GM18511 (cell line): ENCODE measurements at regions not wholly inside any gene's neighbourhood (a gene's known extent, or its start where the extent isn't known, plus 50 kb on each side); places are given as distances from the start of the nearest gene placed in this dataset.
A peak's percentile ranks its signal among the peaks of the same experiment; 100 is the strongest.

Experiments
- ATAC-seq: cut with Tn5 transposase; IDR thresholded peaks from one replicate; pipeline ENCODE4 v1.9.1; 2021; ENCODE audit warnings: mild to moderate bottlenecking, moderate library complexity; ENCODE audit not compliant: unreplicated experiment

DNA sequence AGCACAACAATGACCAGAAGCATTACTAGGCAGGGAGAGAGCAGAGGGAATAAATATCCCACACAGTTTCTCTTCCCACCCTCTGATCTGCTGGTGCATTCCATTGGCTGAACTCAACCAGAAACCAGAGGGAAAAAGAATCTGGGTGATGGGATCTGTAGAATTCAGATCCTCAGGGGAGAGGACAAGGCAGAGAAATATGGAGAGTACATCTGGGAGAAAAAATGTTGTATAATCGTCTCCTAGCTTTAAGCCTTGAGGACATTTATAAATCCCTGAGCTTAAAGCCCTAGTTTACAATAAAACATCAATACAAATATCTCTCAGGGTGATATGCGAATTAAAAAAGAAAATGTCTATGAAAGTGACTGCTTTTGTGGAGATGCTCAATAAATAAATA is 368.1 kb upstream of the MAD2L1 start:
- no peak for ATAC-seq

DNA sequence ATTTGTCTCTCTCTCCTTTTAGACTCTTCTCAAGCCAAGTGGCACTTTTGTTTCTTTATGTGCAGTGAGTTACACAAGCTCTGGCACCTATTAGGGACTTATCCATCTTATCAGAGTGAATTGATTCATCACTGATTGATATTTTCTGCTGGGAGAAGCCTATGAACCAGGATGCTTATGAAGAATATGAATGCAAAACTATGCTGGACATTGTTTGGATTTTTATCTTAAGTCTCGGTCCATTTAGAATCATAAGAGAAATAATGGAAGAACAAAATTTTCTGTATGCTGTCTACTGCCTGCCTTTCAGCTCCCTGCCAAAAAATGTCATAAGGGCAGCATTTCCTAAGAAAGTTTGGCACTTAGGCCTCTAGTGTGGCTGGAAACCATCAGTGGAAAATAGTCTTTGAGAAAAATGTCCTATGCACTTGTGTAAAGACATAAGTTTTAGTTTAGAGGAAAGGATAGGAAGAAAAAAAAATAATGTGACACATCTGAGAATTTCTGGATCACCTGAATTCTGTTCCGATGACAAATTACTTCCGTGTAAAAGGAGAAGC is 365.7 kb upstream of the MAD2L1 start:
- no peak for ATAC-seq

DNA sequence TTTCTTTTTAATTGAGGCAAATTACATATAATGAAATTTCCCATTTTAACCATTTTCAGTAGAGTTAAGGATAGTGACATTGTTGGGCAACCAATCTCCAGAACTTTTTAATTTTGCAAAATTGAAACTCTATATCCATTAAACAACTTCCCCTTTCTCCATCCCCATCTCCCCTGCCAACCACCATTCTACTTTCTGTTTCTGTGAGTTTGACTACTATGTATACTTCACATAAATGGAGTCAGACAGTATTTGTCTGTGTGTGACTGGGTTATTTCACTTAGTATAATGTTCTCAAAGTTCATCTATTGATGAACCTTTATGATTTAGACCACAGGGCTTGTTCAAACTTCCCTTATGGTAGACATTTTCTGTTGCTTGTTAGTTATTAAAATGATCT is 364.5 kb upstream of the MAD2L1 start:
- ATAC-seq = no peak

DNA sequence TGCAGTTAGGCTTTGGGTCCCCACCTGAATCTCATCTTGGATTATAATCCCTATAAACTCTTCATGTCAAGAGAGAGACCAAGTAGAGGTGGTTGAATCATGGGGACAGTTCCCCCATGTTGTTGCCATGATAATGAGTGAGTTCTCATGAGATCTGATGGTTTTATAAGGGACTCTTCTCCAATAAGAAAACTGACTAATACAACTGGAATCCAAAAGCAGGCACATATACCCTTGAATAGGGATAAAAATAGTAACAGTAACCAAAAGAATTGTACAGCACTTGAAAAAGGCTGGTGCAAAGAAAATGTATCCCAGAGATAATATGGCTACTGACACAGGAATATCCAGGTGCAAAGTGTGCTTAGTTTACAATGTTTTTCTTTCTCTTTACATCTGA is 351.5 kb upstream of the MAD2L1 start:
- no peak for ATAC-seq

DNA sequence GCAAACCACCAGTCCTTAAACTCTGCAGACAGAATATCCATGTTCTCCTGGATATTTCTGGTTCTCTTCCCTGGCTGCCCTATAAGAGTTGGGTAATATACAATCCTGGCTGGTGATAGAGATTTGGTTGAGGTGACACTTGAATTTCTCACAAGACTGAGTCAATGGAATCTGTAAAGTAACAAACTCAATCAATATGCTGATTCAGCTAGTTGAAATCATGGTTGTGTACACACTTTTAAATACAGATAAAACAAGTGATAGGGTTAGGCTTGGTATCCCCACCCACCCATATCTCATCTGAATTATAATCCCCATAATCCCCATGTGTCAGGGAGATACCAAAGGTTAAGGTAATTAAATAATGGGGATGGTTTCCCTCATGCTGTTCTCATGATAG is 349.2 kb upstream of the MAD2L1 start:
- no peak for ATAC-seq

DNA sequence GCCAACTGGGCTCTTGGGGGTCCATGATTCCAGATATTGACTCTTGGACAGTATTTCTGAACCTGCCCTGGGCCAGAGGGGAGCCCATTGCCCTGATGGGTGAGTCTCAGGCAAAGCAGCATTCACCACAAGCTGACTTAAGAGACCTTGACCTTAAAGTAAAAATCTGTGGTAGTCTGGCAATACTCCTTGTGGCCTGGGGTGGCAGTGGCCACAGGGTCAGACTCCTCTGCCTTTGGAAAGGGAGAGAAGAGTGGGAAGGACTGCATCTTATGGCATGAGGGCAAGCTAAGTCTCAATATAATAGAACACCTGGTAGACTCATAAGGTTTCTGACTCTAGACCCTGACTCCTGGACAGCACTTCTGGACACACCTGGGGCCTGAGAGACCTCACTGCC is 340.3 kb upstream of the MAD2L1 start:
- no peak for ATAC-seq

DNA sequence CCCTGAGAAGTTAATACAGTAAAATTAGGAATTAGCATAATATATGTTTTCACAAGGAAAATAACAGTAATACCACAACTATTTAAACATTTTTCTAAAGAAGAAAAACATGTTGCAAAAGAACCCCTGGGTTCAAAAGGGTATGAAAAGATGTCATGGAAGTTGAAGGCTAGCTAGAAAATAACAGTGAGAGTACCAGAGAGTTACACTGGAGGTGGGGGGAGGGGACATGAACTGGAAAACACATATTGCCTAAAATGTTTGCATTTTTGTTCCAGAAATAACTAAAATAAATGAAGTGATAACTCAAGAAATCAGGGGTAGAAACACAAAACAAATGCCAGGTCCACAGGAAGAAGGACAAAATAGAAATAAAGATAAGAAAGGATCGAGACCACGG is 336.6 kb upstream of the MAD2L1 start:
- ATAC-seq = no peak

DNA sequence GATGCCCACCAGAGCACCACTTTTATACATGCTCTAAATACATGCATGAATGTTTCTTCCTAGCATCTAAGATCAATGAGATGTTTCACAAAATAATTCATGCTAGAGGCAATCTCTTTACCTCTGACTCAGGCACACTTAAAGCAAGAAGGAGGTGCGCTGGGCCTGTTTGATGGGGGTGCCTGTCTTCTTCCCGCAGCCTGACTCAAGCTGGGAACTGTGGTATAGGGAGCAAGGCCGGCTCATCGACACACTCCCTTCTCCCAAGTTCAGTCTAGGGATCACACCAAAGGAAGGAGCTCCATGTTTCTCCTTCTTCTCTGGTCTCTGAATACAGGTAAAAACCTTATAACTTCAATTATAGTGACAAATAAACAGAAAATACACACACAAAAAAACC is 333.8 kb upstream of the MAD2L1 start:
- no peak for ATAC-seq

DNA sequence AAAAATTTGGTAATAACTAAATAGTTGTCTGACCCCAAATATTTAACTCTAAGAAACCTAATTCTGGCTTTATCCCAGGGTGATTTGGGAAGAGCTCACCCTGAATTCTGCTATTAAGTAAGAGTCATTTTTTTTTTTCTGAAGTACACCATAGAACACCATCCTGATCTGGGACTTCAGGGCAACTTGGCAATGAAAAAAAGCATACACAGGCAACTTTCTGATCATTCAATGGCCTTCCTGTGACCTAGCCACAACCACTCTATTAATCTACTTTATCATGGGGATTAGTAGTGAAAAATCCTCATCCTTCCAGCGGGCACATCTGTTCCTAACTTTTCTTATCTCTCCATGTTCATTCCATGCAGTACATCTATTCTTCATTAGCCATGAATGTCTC is 333.2 kb upstream of the MAD2L1 start:
- ATAC-seq = no peak

DNA sequence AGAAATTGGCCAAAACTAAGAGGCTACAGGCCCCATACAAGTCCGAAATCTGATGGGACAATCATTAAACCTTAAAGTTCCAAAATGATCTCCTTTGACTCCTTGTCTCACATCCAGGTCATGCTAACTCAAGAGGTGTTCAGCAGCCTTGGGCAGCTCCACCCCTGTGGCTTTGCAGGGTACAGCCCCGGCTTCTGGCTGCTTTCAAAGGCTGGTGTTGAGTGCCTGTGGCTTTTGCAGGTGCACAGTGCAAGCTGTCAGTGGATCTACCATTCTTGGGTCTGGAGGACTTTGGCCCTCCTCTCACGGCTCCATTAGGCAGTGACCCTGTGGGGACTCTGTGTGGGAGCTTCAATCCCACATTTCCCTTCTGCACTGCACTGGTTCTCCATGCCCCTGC is 329.1 kb upstream of the MAD2L1 start:
- ATAC-seq = no peak

DNA sequence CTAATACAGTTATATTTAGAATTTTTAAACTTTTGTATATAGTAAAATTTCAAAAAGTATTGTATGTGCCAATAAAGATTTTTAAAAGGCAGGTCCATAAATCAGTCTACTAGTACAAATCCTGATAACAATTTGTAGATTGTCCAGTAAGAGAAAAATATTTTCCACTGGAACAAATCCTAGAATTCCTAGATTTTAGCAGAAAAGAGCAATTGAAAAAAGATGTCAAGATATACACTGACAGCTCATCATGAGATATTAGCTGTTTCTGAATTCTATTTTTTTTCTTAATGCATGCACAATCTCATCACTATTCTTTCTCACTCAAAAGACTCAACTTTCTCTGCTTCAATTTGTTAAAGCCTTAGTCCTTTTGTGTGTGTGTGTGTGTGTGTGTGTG is 289.2 kb upstream of the MAD2L1 start:
- no peak for ATAC-seq

DNA sequence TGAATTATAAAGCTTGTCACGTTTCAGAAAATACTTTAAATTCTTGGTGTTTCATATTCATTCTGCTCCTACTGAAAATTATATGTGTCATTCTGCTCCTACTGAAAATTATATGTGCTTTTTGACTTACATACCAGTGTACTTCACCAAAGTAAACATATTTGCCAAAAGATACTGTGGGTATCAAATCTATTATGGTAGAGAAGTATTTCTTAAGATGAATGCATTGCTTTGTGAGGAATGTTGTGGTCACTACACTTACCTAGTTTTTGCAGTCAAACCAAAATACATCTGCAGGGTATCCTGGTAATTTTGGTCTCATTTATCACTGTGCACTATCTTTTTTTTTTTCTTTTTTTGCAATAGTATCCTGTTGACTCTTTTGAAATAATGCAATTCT is 287.7 kb upstream of the MAD2L1 start:
- ATAC-seq = no peak

DNA sequence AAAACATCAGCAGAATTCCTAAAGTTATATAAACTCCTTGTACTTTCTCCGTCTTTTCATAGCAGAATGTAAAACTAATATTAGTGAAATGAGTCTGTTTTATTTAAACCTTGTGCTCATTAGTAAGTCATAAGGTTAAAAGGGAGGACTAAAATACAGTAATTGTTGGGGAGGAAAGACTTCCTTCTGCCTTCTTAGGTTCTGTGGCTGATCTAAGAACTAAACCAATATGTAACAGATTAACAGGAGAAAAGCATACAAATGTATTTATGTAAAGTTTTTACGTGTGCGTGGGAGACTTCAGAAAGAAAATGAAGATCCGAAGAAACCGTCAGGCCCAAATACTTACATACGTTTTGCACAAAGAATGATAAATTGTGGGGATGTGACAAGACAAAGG is 286.6 kb upstream of the MAD2L1 start:
- no peak for ATAC-seq

DNA sequence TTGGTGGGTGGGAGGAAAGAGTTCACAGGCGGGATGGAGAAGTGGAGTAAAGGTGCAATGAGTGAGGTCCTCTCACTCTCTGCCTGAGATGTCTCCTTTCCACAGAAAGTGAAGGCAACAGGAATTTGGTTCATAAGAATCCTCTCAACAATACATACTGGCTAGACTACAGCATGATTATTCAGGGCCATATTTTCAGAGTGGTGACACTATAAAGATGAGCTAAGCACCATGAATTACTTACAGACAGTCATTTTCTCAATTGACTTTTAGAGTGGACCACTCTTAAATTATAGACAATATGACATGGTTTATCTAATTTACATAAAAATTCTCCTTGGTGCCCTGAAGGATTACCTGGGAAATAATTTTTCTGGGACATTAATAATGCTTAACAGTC is 286.1 kb upstream of the MAD2L1 start:
- ATAC-seq = no peak

DNA sequence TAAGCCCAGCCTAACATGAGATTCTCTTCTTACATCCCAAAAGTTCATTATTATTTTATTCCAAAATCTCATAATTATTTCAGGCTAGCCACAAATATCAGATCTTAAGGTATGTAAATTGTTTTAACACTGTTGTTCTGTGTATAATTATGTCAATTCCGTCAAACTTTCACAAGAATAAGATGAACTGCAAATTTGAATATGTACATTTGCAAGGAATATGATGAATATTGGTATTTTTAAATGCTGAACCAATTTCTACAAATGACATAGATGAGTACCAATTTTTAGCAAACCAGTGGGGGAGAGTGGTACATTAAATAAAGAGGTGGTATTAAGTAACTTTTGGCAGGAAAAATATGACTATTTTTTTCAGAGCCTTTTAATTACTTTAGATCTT is 282.3 kb upstream of the MAD2L1 start:
- ATAC-seq = no peak

DNA sequence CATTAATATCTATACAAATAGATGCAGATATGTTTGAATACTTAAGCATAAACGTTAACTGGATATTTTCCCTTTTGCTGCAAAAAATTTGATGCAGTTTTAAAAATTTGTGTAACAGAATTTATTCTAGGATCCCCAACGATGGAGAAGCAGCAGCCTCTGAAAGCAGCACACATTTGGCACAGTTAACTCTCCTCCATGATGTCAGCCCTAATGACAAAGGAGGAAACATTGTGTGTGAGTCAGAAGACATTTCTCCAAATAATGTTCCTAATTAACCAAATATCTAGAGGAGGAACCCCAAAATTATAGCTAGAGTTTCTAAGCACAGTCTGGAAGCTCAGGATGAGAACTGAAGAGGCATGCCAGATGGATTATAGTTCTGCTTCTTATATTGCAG is 281.9 kb upstream of the MAD2L1 start:
- no peak for ATAC-seq

DNA sequence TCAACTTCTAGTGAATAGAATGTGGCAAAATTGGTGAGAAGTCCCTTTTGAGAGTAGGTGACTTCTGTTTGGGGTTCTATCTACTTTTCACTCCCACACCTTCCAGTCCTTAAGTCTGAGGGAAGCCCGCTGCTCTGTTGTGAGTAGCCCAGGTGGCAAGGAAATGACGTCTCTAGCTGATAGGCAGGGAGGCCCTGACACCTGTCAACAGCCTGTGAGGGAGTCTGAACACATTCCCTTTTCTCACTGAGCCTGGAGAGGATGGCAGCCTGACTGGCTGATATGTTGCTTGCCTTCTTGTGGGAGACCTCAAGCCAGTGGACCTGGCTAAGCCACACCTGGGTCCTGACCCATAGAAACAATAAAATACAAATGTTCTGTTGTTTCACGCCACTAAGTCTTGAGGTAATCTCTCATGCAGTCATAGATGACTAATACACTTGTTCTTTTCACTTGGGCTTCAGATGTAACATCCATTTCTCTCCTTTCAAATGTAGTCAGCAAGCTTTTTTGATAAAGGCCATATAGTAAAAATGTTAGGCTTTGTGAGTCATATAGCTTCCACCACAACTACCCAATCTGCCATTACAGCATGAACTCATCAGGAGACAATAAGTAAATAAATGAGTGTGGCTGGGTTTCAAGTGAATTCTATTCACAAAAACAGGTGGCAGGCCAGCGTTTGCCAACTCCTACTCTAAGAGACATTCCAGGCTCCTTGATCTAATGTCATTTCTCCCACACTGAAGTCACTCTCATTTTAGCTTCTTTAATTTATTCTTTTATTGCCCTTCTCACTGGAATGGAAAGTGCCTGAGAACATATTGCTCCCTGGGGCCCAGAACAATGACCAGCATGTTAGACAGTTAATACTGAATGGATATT is 265.1 kb upstream of the MAD2L1 start:
- ATAC-seq = peak; percentile 44

DNA sequence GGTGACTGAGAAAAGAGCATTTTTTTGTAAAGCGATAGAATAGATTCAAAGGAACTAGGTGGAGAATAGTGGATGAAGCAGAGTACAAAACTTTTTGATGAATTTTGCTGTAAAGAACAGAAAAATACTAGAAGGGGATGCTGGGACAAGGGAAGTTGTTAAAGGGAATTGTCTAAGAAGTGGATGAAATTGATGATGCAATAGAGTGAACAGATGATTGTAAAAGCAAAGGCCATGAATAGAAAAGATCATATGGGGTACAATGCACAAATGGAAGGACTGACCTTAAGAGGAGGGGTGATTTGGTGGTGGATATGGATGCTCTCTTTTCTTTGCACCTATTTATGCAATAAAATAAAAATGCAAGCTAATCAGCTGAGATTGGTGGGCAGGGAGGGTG is 262.7 kb upstream of the MAD2L1 start:
- ATAC-seq = no peak

DNA sequence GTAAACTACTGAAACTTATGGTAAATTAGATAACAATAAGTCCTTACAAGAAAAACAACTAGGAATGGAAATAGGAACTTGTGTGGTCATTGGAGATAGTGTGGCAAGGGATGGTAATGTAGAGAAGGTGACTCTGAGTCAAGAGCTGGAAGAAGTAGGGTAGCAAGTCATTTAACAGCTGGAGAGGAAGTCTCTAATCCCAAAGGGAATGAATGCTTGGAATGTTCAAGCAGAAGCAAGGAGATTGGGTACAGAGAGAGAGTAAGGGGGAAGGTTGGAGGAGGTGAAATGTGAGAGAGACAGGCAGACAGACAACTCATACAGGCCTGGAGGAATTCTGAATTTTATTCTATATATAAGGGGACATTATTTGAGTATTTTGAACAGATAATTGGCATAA is 260.6 kb upstream of the MAD2L1 start:
- ATAC-seq = no peak

DNA sequence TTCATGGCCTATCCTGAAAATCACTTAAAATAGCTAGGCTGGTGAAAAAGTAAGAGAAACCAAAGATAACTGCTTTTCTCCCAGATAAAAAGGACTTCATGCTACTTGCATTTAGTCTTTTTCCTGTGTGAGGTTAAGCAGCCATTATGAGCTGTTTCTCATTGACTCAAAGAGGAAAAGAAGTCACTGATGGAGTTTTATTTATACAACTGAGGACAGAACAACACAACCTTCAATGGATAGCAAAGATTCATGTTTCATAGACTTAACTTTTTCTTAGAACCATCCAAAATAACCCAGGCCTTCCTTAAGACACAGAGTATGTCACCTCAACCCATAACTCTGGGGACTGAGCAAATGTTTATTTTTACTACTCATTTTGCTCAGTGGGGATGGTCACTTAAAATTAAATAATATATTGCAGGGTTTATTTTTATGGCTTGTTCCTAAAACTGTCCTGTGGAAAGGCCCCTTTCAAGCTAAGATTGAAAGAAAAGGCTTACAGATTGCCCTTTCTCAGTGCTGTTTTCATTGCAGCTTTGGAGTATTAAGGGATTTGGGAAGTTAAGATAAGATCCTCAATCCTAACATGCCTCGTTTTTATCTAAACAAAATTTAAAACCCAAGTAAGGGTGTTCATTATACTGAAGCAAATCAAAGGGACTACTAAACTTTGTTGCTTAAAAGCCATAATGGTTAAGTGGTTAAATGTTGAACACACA is 252.6 kb upstream of the MAD2L1 start:
- ATAC-seq = no peak

DNA sequence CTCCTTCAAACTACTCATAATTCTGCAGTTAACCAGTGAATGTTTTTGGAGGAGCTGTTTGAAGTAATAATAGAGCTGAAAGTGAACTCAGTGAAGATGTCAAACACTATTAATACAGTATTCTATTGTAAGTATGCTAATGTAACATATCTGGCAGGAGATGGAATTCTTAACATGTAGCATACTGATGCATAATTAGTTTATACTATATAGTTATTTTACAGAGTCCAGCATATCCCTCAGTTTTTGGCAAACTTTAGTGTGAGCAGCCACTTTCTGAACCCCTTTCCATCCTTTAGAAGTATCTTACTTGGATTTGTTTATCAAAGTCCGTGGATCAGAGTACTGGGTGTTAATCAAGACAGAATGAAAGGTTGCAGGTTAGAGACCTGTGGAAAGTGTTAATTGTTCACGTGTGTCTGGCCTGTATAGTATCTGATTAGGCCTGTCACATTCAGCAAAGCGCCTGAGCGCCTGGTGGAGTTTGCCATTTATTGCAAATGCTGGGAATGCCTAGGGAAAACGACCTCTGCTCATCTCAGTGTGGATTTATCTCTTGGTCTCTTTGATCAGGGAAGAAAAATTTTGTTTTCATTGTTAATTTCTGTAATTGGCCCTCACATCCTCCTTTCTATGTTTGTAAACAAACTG is 251.7 kb upstream of the MAD2L1 start:
- no peak for ATAC-seq

DNA sequence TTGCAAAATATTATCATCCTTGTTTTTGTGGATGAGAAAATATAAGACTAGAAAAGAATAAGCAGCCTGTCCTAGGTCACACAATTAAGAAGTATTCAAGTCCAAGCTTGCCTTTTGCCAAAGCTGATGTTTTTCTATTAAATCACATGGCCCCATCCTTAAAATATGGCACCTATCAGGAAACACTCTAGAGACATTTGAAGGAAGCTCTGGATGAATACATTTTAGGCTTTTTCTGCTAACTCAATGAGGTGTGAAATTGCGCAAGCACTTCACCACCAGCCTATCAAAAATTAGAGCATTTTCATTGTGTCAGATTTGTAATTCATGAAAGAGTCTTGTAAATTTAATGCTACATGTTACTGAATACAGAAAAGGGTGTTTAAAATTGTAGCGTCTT is 251.1 kb upstream of the MAD2L1 start:
- no peak for ATAC-seq
